HEK293T (cell line): ENCODE measurements at regions not wholly inside any gene's neighbourhood (a gene's known extent, or its start where the extent isn't known, plus 50 kb on each side); places are given as distances from the start of the nearest gene placed in this dataset.

Experiments used
- CTCF ChIA-PET: fragments of 350-600 bp; formaldehyde crosslinking; extraction: SDS; loops from one replicate; lab custom pipeline; 2021; ENCODE audit warnings: antibody characterized with exemption, inconsistent platforms; lab: Yijun Ruan, JAX
- POLR2A ChIA-PET: fragments of 350-600 bp; formaldehyde crosslinking; extraction: SDS; loops from one replicate; lab custom pipeline; 2020; ENCODE audit warnings: antibody characterized with exemption, inconsistent platforms; lab: Yijun Ruan, JAX
- DNase-seq: peaks from one replicate; pipeline ENCODE4 v3.0.0; 2012; ENCODE audit warnings: mixed read lengths; ENCODE audit errors: extremely low spot score
- ARNT ChIP-seq: fragments of 450-650 bp; IDR thresholded peaks from 2 replicates; pipeline ENCODE4 v1.6.1; 2017; ENCODE audit warnings: mild to moderate bottlenecking
- BHLHE40 ChIP-seq: fragments of 450-650 bp; IDR thresholded peaks from 2 replicates; pipeline ENCODE4 v1.6.1; 2016; ENCODE audit warnings: mild to moderate bottlenecking, moderate library complexity, borderline replicate concordance
- CTBP1 ChIP-seq: fragments of 450-650 bp; IDR thresholded peaks from 2 replicates; pipeline ENCODE4 v1.6.1; 2016; ENCODE audit warnings: borderline replicate concordance
- ELF4 ChIP-seq: fragments of 450-650 bp; IDR thresholded peaks from 2 replicates; pipeline ENCODE4 v1.6.1; 2017; ENCODE audit warnings: antibody characterized with exemption
- FOXA1 ChIP-seq: fragments of 450-650 bp; IDR thresholded peaks from 2 replicates; pipeline ENCODE4 v1.6.1; 2016; ENCODE audit warnings: mild to moderate bottlenecking
- FOXK2 ChIP-seq: fragments of 450-650 bp; IDR thresholded peaks from 2 replicates; pipeline ENCODE4 v1.6.1; 2016; ENCODE audit warnings: mild to moderate bottlenecking
- FOXM1 ChIP-seq: fragments of 450-650 bp; IDR thresholded peaks from 2 replicates; pipeline ENCODE4 v1.6.1; 2017; ENCODE audit warnings: mild to moderate bottlenecking, borderline replicate concordance
- HDGF ChIP-seq: fragments of 450-650 bp; IDR thresholded peaks from 2 replicates; pipeline ENCODE4 v1.6.1; 2017; ENCODE audit warnings: antibody characterized with exemption, borderline replicate concordance
- L3MBTL2 ChIP-seq: fragments of 450-650 bp; conservative IDR thresholded peaks from 2 replicates; pipeline ENCODE4 v1.6.1; 2016; ENCODE audit warnings: mild to moderate bottlenecking
- LEF1 ChIP-seq: fragments of 450-650 bp; IDR thresholded peaks from 2 replicates; pipeline ENCODE4 v1.6.1; 2017; ENCODE audit warnings: mild to moderate bottlenecking, borderline replicate concordance
- NFRKB ChIP-seq: fragments of 450-650 bp; IDR thresholded peaks from 2 replicates; pipeline ENCODE4 v1.6.1; 2016; ENCODE audit warnings: mild to moderate bottlenecking, moderate library complexity
- SP1 ChIP-seq: fragments of 450-650 bp; IDR thresholded peaks from 2 replicates; pipeline ENCODE4 v1.6.1; 2017
- SUZ12 ChIP-seq: fragments of 450-650 bp; IDR thresholded peaks from 2 replicates; pipeline ENCODE4 v1.6.1; 2016; ENCODE audit warnings: mild to moderate bottlenecking
- TARDBP ChIP-seq: fragments of 450-650 bp; IDR thresholded peaks from 2 replicates; pipeline ENCODE4 v1.6.1; 2016
- ZNF384 ChIP-seq: fragments of 450-650 bp; IDR thresholded peaks from 2 replicates; pipeline ENCODE4 v1.6.1; 2016
- TF ChIP-seq, protein P1 (sequence below): fragments of 450-650 bp; IDR thresholded peaks from 2 replicates; pipeline ENCODE4 v1.6.1; 2016

- ChIA-PET CTCF (no interaction called here), POLR2A (no interaction called here)
- DNase-seq = no peak
- TF ChIP-seq ZNF384 (no peak), TARDBP (no peak), FOXA1 (no peak), SP1 (no peak), NFRKB (no peak), ARNT (no peak), FOXM1 (no peak), L3MBTL2 (no peak), HDGF (no peak), FOXK2 (no peak), LEF1 (no peak), ELF4 (no peak), CTBP1 (no peak), BHLHE40 (no peak), SUZ12 (no peak)
- TF ChIP-seq, protein P1, sequence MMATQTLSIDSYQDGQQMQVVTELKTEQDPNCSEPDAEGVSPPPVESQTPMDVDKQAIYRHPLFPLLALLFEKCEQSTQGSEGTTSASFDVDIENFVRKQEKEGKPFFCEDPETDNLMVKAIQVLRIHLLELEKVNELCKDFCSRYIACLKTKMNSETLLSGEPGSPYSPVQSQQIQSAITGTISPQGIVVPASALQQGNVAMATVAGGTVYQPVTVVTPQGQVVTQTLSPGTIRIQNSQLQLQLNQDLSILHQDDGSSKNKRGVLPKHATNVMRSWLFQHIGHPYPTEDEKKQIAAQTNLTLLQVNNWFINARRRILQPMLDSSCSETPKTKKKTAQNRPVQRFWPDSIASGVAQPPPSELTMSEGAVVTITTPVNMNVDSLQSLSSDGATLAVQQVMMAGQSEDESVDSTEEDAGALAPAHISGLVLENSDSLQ = no peak
Measured at GRCh38 chr22:48378673-48379072, 1449.0 kb downstream of the BRD1 start.

- CTCF ChIA-PET = no interaction called here
- no peak for DNase-seq
- POLR2A ChIA-PET = no interaction called here
- TF ChIP-seq SUZ12 (no peak), ELF4 (no peak), ARNT (no peak), BHLHE40 (no peak), FOXA1 (no peak), FOXK2 (no peak), L3MBTL2 (no peak)
Measured at GRCh38 chr22:48376936-48377712, 1450.5 kb downstream of the BRD1 start.

DNA sequence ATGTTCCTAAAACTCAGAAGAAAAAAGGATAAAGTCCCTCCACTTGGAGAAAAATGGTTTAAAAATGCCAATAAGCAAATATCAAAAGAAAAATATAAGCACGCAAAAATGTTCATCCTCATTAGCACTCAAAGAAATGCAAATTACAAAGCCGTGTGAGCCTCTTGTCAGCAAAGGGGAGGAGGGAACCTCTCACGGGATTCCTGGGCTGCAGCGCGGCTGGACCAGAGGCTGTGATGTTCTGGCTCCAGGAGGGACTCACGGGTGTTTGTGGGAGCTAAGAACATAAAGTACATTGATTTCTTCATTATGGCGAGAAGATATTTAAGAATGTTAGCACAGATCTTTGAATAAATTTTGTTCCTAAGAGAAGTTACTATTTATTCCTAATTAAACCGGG, 1451.2 kb downstream of the BRD1 start:
- no peak for DNase-seq
- ChIA-PET CTCF (no interaction called here), POLR2A (no interaction called here)
- TF ChIP-seq SUZ12 (no peak), FOXM1 (no peak), ELF4 (no peak), L3MBTL2 (no peak), FOXA1 (no peak), BHLHE40 (no peak), SP1 (no peak), CTBP1 (no peak), ZNF384 (no peak)
- TF ChIP-seq, protein P1 = no peak

GRCh38 chr22:48373626-48374173, 1454.0 kb downstream of the BRD1 start:
- no peak for DNase-seq
- ChIA-PET CTCF (no interaction called here), POLR2A (no interaction called here)
- no peak for TF ChIP-seq BHLHE40
- TF ChIP-seq FOXM1 = no peak
- no peak for TF ChIP-seq ARNT
- TF ChIP-seq FOXK2 = no peak
- TF ChIP-seq LEF1 = no peak
- no peak for TF ChIP-seq NFRKB

DNA sequence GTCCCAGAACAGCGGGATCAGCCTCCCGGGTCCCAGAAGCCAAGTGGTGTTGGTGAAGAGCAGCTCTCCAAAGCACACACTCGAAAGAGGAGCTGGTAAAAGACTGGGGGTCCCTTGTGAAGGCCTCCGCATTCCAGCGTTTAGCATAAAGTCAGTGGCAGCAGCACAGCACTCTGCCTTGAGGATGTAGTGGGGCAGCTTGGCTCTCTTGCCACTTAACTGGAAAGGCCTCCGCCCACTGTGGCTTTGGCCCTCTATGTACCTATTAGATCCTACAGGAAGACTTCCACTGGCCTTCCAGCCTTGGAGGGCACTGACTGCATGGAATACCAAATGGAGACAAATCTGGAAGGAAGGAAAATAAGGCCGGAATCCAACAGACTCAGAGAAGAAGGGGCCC, 1455.3 kb downstream of the BRD1 start:
- no peak for TF ChIP-seq CTBP1
- no peak for TF ChIP-seq LEF1
- TF ChIP-seq BHLHE40 = no peak
- no peak for TF ChIP-seq FOXM1
- TF ChIP-seq ZNF384 = no peak
- TF ChIP-seq NFRKB = no peak
- TF ChIP-seq SP1 = no peak
- TF ChIP-seq SUZ12 = no peak
- TF ChIP-seq ARNT = no peak
- TF ChIP-seq L3MBTL2 = no peak
- no peak for TF ChIP-seq TARDBP
- TF ChIP-seq FOXK2 = no peak
- TF ChIP-seq, protein P1 = no peak
- TF ChIP-seq FOXA1 = no peak
- no peak for TF ChIP-seq ELF4
- TF ChIP-seq HDGF = no peak
- POLR2A ChIA-PET = no interaction called here
- CTCF ChIA-PET = no interaction called here
- DNase-seq = no peak

DNA sequence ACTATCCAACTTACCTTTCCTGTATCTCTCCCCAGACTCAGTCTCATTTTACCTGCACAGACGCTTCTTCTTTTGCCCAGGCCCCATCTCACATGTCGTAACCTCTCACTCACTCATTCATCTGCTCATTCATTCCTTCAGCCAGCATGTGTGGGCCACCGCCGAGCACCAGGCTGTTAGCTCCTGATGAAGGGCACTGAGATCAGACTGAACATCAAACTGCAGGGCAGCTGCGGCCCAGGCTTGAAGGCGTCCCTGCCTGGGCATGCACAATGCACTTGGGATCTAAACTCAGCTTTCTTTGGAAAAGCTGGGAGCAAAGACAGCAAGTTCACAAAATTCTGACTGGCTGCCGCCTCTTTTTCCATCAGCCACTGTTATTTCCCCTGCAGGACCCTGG, 1456.3 kb downstream of the BRD1 start:
- no peak for TF ChIP-seq ELF4
- no peak for TF ChIP-seq NFRKB
- TF ChIP-seq ARNT = no peak
- no peak for TF ChIP-seq CTBP1
- no peak for TF ChIP-seq TARDBP
- TF ChIP-seq FOXK2 = no peak
- TF ChIP-seq L3MBTL2 = no peak
- no peak for TF ChIP-seq SUZ12
- TF ChIP-seq, protein P1 = no peak
- no peak for TF ChIP-seq BHLHE40
- no peak for TF ChIP-seq ZNF384
- no peak for TF ChIP-seq SP1
- TF ChIP-seq LEF1 = no peak
- POLR2A ChIA-PET = no interaction called here
- CTCF ChIA-PET = no interaction called here
- DNase-seq = no peak
